Spleen (tissue), 7 donors: ENCODE measurements at regions not wholly inside any gene's neighbourhood (a gene's known extent, or its start where the extent isn't known, plus 50 kb on each side); places are given as distances from the start of the nearest gene placed in this dataset.

Experiments used
- POLR2A ChIP-seq, 3 donors: fragments of 450-650 bp; IDR thresholded peaks; one replicate each; pipeline ENCODE4 v1.5.1; 2017; ENCODE audit warnings: antibody characterized with exemption in 3 of 3, mild to moderate bottlenecking in 1 of 3
- POLR2AphosphoS5 ChIP-seq, 3 donors: sonication (generic); formaldehyde crosslinking; IDR thresholded peaks; one replicate each; pipeline ENCODE4 v1.5.1; 2017; ENCODE audit warnings: antibody characterized with exemption in 3 of 3
- TF ChIP-seq, protein P1 (sequence below), 11 experiments: fragments of 200-600 bp in 7 of 11; fragments of 450-650 bp in 4 of 11; sonication (generic) in 4 of 11; IDR thresholded peaks in 8 of 11; conservative IDR thresholded peaks in 3 of 11; 1 replicate in 7 of 11; 2 replicates in 4 of 11; pipeline versions ENCODE4 v1.4.0 to v1.8.0; 2016 to 2021; ENCODE audit warnings: antibody characterized with exemption in 11 of 11, inconsistent platforms in 4 of 11, mild to moderate bottlenecking in 1 of 11
- donor health status: DM: no; HTN: no; CAD: no; lungs with moderate emphysema.
- donor health status: DM: no; HTN: no; CAD: no.
- donor health status: DM: no; HTN: no; CAD: no.

DNA sequence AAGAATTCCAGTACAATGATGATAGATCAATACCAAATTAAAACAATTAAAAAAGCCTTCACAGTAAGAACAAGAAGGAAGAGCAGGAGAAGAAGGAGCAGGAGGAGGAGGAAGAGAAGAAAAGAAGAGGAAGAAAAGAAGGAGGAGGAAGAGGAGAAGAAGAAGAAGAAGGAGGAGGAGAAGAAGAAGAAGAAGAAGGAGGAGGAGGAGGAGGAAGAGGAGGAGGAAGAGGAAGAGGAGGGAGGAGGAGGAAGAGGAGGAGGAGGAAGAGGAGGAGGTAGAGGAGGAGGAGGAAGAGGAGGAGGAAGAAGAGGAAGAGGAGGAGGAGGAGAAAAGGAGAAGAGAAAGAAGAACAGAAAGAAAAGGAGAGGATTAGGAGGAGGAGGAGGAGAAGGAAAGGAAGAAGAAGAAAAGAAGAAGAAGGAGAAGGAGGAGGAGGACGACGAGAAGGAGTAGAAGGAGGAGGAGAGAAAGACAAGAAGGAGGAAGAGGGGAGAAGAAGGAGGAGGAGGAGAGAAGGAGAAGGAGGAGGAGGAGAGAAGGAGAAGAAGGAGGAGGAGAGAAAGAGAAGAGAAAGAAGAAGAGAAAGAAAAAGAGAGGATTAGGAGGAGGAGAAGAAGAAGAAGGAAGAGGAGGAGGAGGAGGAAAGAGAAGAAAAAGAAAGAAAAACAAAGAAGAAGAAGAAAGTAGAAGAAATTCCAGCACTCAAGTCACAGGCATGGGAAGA lies 68.5 kb upstream of the GRIK3 start:
- TF ChIP-seq, protein P1, sequence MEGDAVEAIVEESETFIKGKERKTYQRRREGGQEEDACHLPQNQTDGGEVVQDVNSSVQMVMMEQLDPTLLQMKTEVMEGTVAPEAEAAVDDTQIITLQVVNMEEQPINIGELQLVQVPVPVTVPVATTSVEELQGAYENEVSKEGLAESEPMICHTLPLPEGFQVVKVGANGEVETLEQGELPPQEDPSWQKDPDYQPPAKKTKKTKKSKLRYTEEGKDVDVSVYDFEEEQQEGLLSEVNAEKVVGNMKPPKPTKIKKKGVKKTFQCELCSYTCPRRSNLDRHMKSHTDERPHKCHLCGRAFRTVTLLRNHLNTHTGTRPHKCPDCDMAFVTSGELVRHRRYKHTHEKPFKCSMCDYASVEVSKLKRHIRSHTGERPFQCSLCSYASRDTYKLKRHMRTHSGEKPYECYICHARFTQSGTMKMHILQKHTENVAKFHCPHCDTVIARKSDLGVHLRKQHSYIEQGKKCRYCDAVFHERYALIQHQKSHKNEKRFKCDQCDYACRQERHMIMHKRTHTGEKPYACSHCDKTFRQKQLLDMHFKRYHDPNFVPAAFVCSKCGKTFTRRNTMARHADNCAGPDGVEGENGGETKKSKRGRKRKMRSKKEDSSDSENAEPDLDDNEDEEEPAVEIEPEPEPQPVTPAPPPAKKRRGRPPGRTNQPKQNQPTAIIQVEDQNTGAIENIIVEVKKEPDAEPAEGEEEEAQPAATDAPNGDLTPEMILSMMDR (IDR thresholded peaks at IDR 0.05 in 8 of 11, conservative IDR thresholded peaks at IDR 0.05 in 3 of 11), result no peak
- no peak for TF ChIP-seq POLR2A (IDR thresholded peaks at IDR 0.05)
- TF ChIP-seq POLR2AphosphoS5 (IDR thresholded peaks at IDR 0.05), result no peak
